Loucy (cell line): ENCODE measurements at regions not wholly inside any gene's neighbourhood (a gene's known extent, or its start where the extent isn't known, plus 50 kb on each side); places are given as distances from the start of the nearest gene placed in this dataset.

Experiments
- CTCF ChIP-seq: fragments of 200-600 bp; sonication (generic); conservative IDR thresholded peaks from 2 replicates; pipeline ENCODE4 v1.5.1; 2014; ENCODE audit warnings: mild to moderate bottlenecking, antibody characterized with exemption, low read length
- EZH2phosphoT487 ChIP-seq: fragments of 200-600 bp; IDR thresholded peaks from 2 replicates; pipeline ENCODE4 v1.6.1; 2018; ENCODE audit warnings: antibody characterized with exemption, mild to moderate bottlenecking, moderate library complexity, borderline replicate concordance

GRCh38 chr21:17003763-17004373 is 509.0 kb upstream of the CXADR start:
- TF ChIP-seq CTCF (no peak), EZH2phosphoT487 (no peak)
